HEK293 (cell line): ENCODE measurements at regions not wholly inside any gene's neighbourhood (a gene's known extent, or its start where the extent isn't known, plus 50 kb on each side); places are given as distances from the start of the nearest gene placed in this dataset.

Source experiments
- PRDM1 ChIP-seq: fragments of 450-650 bp; formaldehyde crosslinking; IDR thresholded peaks from 2 replicates; pipeline ENCODE4; 2016; ENCODE audit warnings: missing biosample characterization, missing genetic modification characterization
- YY1 ChIP-seq: fragments of 450-650 bp; formaldehyde crosslinking; IDR thresholded peaks from 2 replicates; pipeline ENCODE4 v1.5.1; 2018; ENCODE audit warnings: missing biosample characterization, missing genetic modification characterization
- ZBTB20 ChIP-seq: fragments of 450-650 bp; formaldehyde crosslinking; IDR thresholded peaks from 2 replicates; pipeline ENCODE4 v1.5.1; 2016; ENCODE audit warnings: missing biosample characterization, missing genetic modification characterization
- ZNF146 ChIP-seq: fragments of 450-650 bp; formaldehyde crosslinking; IDR thresholded peaks from 2 replicates; pipeline ENCODE4 v1.5.1; 2016; ENCODE audit warnings: missing biosample characterization, missing genetic modification characterization
- ZNF521 ChIP-seq: fragments of 450-650 bp; formaldehyde crosslinking; IDR thresholded peaks from 2 replicates; pipeline ENCODE4 v1.5.1; 2017; ENCODE audit warnings: missing biosample characterization, mild to moderate bottlenecking, missing genetic modification characterization
- ZNF549 ChIP-seq: fragments of 450-650 bp; IDR thresholded peaks from 2 replicates; pipeline ENCODE4 v1.5.1; 2018; ENCODE audit warnings: missing biosample characterization, missing genetic modification characterization, mild to moderate bottlenecking, inconsistent platforms, moderate library complexity
- ZNF792 ChIP-seq: fragments of 450-650 bp; formaldehyde crosslinking; IDR thresholded peaks from 2 replicates; pipeline ENCODE4 v1.5.1; 2016; ENCODE audit warnings: missing biosample characterization, missing genetic modification characterization
- TF ChIP-seq, protein P1 (sequence below): fragments of 450-650 bp; formaldehyde crosslinking; IDR thresholded peaks from 2 replicates; pipeline ENCODE4 v1.5.1; 2016; ENCODE audit warnings: missing biosample characterization, missing genetic modification characterization
- TF ChIP-seq, protein P2 (sequence below): fragments of 450-650 bp; formaldehyde crosslinking; IDR thresholded peaks from 2 replicates; pipeline ENCODE4 v1.5.1; 2016; ENCODE audit warnings: missing biosample characterization, missing genetic modification characterization, low read depth
- TF ChIP-seq, protein P3 (sequence below): fragments of 450-650 bp; formaldehyde crosslinking; IDR thresholded peaks from 2 replicates; pipeline ENCODE4 v1.5.1; 2016; ENCODE audit warnings: missing biosample characterization, missing genetic modification characterization
- TF ChIP-seq, protein P4 (sequence below): IDR thresholded peaks from 2 replicates; pipeline ENCODE4 v1.6.1; 2011; ENCODE audit warnings: mild to moderate bottlenecking, low read depth, low read length, borderline replicate concordance
- TF ChIP-seq, protein P5 (sequence below): fragments of 450-650 bp; formaldehyde crosslinking; IDR thresholded peaks from 2 replicates; pipeline ENCODE4 v1.5.1; 2016; ENCODE audit warnings: missing biosample characterization, missing genetic modification characterization

DNA sequence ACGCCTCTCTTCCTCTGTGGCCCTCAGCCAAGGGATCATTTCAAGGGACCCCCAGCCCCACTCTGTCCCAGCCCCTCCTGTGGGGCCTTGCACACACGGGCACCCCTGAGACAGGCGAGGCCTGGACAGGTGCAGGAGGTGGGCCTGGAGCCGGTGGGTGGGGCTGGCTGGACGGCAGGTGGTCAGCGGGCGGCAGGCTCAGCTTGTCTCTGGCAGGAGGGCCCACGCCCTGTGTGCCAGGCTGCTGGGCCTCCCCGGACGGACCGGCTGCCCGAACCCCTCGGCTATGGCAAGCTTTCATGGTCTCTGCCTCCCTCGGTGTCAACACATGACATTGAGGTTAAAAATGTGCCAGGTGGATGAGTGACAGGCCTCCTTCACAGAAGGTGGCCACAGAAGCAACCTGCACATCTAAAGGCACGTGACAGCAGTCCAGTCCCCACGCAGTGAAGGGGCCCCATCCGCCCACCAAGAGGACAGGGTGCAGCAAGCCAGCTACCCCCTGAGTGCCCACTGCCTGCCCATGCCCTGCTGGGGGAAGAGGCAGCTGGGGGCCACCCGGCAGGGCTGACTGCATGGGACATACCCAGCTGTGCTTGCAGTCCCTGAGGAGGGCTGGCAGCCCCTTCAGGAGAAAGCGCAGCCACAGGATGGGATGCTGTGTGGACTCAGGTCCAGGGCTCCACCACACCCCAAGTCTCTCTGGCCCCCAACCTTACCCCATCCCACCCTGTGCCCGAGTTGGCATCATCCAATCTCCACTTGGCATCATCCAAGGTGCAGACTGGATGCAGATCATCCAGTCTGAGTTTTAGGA is 109.3 kb downstream of the FAM53A start:
- TF ChIP-seq, protein P1, sequence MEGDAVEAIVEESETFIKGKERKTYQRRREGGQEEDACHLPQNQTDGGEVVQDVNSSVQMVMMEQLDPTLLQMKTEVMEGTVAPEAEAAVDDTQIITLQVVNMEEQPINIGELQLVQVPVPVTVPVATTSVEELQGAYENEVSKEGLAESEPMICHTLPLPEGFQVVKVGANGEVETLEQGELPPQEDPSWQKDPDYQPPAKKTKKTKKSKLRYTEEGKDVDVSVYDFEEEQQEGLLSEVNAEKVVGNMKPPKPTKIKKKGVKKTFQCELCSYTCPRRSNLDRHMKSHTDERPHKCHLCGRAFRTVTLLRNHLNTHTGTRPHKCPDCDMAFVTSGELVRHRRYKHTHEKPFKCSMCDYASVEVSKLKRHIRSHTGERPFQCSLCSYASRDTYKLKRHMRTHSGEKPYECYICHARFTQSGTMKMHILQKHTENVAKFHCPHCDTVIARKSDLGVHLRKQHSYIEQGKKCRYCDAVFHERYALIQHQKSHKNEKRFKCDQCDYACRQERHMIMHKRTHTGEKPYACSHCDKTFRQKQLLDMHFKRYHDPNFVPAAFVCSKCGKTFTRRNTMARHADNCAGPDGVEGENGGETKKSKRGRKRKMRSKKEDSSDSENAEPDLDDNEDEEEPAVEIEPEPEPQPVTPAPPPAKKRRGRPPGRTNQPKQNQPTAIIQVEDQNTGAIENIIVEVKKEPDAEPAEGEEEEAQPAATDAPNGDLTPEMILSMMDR (tag by site-specific recombination) = no peak
- TF ChIP-seq, protein P2, sequence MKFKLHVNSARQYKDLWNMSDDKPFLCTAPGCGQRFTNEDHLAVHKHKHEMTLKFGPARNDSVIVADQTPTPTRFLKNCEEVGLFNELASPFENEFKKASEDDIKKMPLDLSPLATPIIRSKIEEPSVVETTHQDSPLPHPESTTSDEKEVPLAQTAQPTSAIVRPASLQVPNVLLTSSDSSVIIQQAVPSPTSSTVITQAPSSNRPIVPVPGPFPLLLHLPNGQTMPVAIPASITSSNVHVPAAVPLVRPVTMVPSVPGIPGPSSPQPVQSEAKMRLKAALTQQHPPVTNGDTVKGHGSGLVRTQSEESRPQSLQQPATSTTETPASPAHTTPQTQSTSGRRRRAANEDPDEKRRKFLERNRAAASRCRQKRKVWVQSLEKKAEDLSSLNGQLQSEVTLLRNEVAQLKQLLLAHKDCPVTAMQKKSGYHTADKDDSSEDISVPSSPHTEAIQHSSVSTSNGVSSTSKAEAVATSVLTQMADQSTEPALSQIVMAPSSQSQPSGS (tag by site-specific recombination) = no peak
- TF ChIP-seq YY1 (tag by site-specific recombination) = no peak
- TF ChIP-seq PRDM1 = no peak
- TF ChIP-seq, protein P3, sequence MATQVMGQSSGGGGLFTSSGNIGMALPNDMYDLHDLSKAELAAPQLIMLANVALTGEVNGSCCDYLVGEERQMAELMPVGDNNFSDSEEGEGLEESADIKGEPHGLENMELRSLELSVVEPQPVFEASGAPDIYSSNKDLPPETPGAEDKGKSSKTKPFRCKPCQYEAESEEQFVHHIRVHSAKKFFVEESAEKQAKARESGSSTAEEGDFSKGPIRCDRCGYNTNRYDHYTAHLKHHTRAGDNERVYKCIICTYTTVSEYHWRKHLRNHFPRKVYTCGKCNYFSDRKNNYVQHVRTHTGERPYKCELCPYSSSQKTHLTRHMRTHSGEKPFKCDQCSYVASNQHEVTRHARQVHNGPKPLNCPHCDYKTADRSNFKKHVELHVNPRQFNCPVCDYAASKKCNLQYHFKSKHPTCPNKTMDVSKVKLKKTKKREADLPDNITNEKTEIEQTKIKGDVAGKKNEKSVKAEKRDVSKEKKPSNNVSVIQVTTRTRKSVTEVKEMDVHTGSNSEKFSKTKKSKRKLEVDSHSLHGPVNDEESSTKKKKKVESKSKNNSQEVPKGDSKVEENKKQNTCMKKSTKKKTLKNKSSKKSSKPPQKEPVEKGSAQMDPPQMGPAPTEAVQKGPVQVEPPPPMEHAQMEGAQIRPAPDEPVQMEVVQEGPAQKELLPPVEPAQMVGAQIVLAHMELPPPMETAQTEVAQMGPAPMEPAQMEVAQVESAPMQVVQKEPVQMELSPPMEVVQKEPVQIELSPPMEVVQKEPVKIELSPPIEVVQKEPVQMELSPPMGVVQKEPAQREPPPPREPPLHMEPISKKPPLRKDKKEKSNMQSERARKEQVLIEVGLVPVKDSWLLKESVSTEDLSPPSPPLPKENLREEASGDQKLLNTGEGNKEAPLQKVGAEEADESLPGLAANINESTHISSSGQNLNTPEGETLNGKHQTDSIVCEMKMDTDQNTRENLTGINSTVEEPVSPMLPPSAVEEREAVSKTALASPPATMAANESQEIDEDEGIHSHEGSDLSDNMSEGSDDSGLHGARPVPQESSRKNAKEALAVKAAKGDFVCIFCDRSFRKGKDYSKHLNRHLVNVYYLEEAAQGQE = no peak
- TF ChIP-seq ZNF146 (tag by site-specific recombination) = no peak
- TF ChIP-seq ZNF521 (tag by site-specific recombination) = no peak
- TF ChIP-seq, protein P4, sequence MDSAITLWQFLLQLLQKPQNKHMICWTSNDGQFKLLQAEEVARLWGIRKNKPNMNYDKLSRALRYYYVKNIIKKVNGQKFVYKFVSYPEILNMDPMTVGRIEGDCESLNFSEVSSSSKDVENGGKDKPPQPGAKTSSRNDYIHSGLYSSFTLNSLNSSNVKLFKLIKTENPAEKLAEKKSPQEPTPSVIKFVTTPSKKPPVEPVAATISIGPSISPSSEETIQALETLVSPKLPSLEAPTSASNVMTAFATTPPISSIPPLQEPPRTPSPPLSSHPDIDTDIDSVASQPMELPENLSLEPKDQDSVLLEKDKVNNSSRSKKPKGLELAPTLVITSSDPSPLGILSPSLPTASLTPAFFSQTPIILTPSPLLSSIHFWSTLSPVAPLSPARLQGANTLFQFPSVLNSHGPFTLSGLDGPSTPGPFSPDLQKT = no peak
- TF ChIP-seq, protein P5, sequence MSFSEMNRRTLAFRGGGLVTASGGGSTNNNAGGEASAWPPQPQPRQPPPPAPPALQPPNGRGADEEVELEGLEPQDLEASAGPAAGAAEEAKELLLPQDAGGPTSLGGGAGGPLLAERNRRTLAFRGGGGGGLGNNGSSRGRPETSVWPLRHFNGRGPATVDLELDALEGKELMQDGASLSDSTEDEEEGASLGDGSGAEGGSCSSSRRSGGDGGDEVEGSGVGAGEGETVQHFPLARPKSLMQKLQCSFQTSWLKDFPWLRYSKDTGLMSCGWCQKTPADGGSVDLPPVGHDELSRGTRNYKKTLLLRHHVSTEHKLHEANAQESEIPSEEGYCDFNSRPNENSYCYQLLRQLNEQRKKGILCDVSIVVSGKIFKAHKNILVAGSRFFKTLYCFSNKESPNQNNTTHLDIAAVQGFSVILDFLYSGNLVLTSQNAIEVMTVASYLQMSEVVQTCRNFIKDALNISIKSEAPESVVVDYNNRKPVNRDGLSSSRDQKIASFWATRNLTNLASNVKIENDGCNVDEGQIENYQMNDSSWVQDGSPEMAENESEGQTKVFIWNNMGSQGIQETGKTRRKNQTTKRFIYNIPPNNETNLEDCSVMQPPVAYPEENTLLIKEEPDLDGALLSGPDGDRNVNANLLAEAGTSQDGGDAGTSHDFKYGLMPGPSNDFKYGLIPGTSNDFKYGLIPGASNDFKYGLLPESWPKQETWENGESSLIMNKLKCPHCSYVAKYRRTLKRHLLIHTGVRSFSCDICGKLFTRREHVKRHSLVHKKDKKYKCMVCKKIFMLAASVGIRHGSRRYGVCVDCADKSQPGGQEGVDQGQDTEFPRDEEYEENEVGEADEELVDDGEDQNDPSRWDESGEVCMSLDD (tag by site-specific recombination) = no peak
- no peak for TF ChIP-seq ZNF549
- TF ChIP-seq ZBTB20 (tag by site-specific recombination) = no peak
- TF ChIP-seq ZNF792 (tag by site-specific recombination) = no peak
